HL-60 (cell line): ENCODE measurements at regions not wholly inside any gene's neighbourhood (a gene's known extent, or its start where the extent isn't known, plus 50 kb on each side); places are given as distances from the start of the nearest gene placed in this dataset.
"Not testable (repeated sequence)": the region's sequence is repeated elsewhere in the genome, so short reads cannot be mapped to it uniquely, and the experiment has no call there.

Experiments
- DNase-seq, 2 experiments: peaks; one replicate each; pipeline ENCODE4 v3.0.0-alpha.2; 2010 to 2020; ENCODE audit warnings: low read depth in 1 of 2, low spot score in 1 of 2
- H3K27ac ChIP-seq: fragments of 250-450 bp; sonication (Bioruptor Pico); replicated peaks from 2 replicates; pipeline ENCODE4 v1.5.1; 2020; ENCODE audit warnings: mild to moderate bottlenecking, moderate library complexity
- H3K27me3 ChIP-seq: fragments of 250-450 bp; sonication (Bioruptor Pico); 2 replicates; pipeline ENCODE4 v1.5.1; 2021; ENCODE audit warnings: mild to moderate bottlenecking, moderate library complexity; ENCODE audit not compliant: insufficient read depth, poor library complexity, severe bottlenecking
- H3K4me3 ChIP-seq: replicated peaks from 2 replicates; pipeline ENCODE4 v1.5.1; 2011; ENCODE audit warnings: mild to moderate bottlenecking, control low read depth, low read length; ENCODE audit not compliant: insufficient read depth
- CTCF ChIP-seq: IDR thresholded peaks from one replicate; pipeline ENCODE4 v1.5.1; 2011; ENCODE audit warnings: low read length, control low read depth, inconsistent platforms; ENCODE audit not compliant: insufficient read depth
- GABPA ChIP-seq: IDR thresholded peaks from 2 replicates; pipeline ENCODE4 v1.6.1; 2012; ENCODE audit warnings: low read depth
- POLR2AphosphoS5 ChIP-seq: IDR thresholded peaks from 2 replicates; pipeline ENCODE4 v1.6.1; 2012; ENCODE audit warnings: low read depth
- REST ChIP-seq: IDR thresholded peaks from 2 replicates; pipeline ENCODE4 v1.6.1; 2012; ENCODE audit warnings: low read depth; ENCODE audit not compliant: insufficient replicate concordance
- SPI1 ChIP-seq: IDR thresholded peaks from 2 replicates; pipeline ENCODE4 v1.6.1; 2012; ENCODE audit warnings: low read depth, mild to moderate bottlenecking, borderline replicate concordance

GRCh38 chr11:15685306-15685705 is 570.6 kb downstream of the INSC start:
- DNase-seq: no peak
- TF ChIP-seq SPI1 (no peak), POLR2AphosphoS5 (no peak), REST (no peak), GABPA (no peak), CTCF (no peak)
- Histone ChIP-seq H3K4me3 (no peak overlapping the region), H3K27me3 (no peaks in the 10 kb centered on the region), H3K27ac (no peak overlapping the region)

GRCh38 chr11:15686259-15686658 is 571.5 kb downstream of the INSC start:
- H3K27ac ChIP-seq, H3K27me3 ChIP-seq, H3K4me3 ChIP-seq, DNase-seq: not testable (repeated sequence)

GRCh38 chr11:15687342-15687741 is 572.6 kb downstream of the INSC start:
- TF ChIP-seq GABPA (no peak), REST (no peak), POLR2AphosphoS5 (no peak), SPI1 (no peak), CTCF (no peak)
- no peak overlapping the region for H3K27ac ChIP-seq
- no peak for DNase-seq
- no peaks in the 10 kb centered on the region for H3K27me3 ChIP-seq
- no peak overlapping the region for H3K4me3 ChIP-seq

GRCh38 chr11:15688351-15688792 is 573.6 kb downstream of the INSC start:
- no peaks in the 10 kb centered on the region for H3K27me3 ChIP-seq
- no peak overlapping the region for H3K27ac ChIP-seq
- no peak for DNase-seq
- H3K4me3 ChIP-seq: no peak overlapping the region
- no peak for TF ChIP-seq REST
- TF ChIP-seq POLR2AphosphoS5: no peak
- no peak for TF ChIP-seq GABPA
- TF ChIP-seq SPI1: no peak
- no peak for TF ChIP-seq CTCF
